Coronary artery (tissue), 2 donors: ENCODE measurements at regions not wholly inside any gene's neighbourhood (a gene's known extent, or its start where the extent isn't known, plus 50 kb on each side); places are given as distances from the start of the nearest gene placed in this dataset.

Source experiments
- DNase-seq: peaks from one replicate; pipeline ENCODE4 v3.0.0-alpha.2; 2017; ENCODE audit warnings: low spot score
- H3K27ac ChIP-seq, 2 donors: fragments of 200-600 bp; sonication (generic); one replicate each; pipeline ENCODE4 v1.5.1; 2016 to 2019
- H3K4me3 ChIP-seq: fragments of 200-600 bp; sonication (generic); 2 replicates; pipeline ENCODE4 v1.5.1; 2016; ENCODE audit warnings: mild to moderate bottlenecking, moderate library complexity
- CTCF ChIP-seq: fragments of 200-600 bp; sonication (generic); IDR thresholded peaks from one replicate; pipeline ENCODE4 v1.5.1; 2019; ENCODE audit warnings: antibody characterized with exemption

GRCh38 chr19:30778961-30779715 lies 407.0 kb downstream of the ZNF536 start:
- Histone ChIP-seq H3K4me3 (no peak overlapping the region), H3K27ac (no peak overlapping the region)
- TF ChIP-seq CTCF = no peak
- no peak for DNase-seq

GRCh38 chr19:30778061-30778460 lies 405.9 kb downstream of the ZNF536 start:
- Histone ChIP-seq H3K27ac (no peak overlapping the region), H3K4me3 (no peak overlapping the region)
- no peak for TF ChIP-seq CTCF
- no peak for DNase-seq

GRCh38 chr19:30775956-30776355 lies 403.8 kb downstream of the ZNF536 start:
- DNase-seq = no peak
- H3K4me3 ChIP-seq = no peak overlapping the region
- no peak overlapping the region for H3K27ac ChIP-seq
- TF ChIP-seq CTCF = no peak

- DNase-seq = no peak
- H3K4me3 ChIP-seq = no peak overlapping the region
- TF ChIP-seq CTCF = no peak
- no peak overlapping the region for H3K27ac ChIP-seq
Measured at GRCh38 chr19:30774252-30774766, 402.1 kb downstream of the ZNF536 start.

- TF ChIP-seq CTCF = no peak
Measured at GRCh38 chr19:30762651-30763050, 390.5 kb downstream of the ZNF536 start.

GRCh38 chr19:30760014-30760413 lies 387.8 kb downstream of the ZNF536 start:
- H3K27ac ChIP-seq = no peak overlapping the region
- no peak for TF ChIP-seq CTCF
- H3K4me3 ChIP-seq = no peak overlapping the region
- no peak for DNase-seq

More at GRCh38 chr19:30762651-30763050, 390.5 kb downstream of the ZNF536 start:
- Histone ChIP-seq H3K27ac (no peak overlapping the region), H3K4me3 (no peak overlapping the region)
- DNase-seq = no peak
